Natural killer cell (primary cell): ENCODE measurements at regions not wholly inside any gene's neighbourhood (a gene's known extent, or its start where the extent isn't known, plus 50 kb on each side); places are given as distances from the start of the nearest gene placed in this dataset.

Source experiments
- ATAC-seq, 3 donors: fragments of 150-1000 bp in 2 of 3; fragments of 200-7000 bp in 1 of 3; cut with Tn5 transposase; 1 replicate in 1 of 3; 2 replicates in 2 of 3; pipeline ENCODE4 v1.10.0; 2021; ENCODE audit warnings: mild to moderate bottlenecking in 2 of 3, moderate library complexity in 2 of 3
- DNase-seq, 2 donors: peaks; one replicate each; pipeline versions ENCODE4 v3.0.0 to v3.0.0-alpha.2; 2013 to 2021; ENCODE audit warnings: mixed read lengths in 1 of 2
- H3K27ac ChIP-seq: one replicate; pipeline ENCODE4 v1.5.1; 2013; ENCODE audit warnings: mild to moderate bottlenecking, low read length
- H3K27me3 ChIP-seq: one replicate; pipeline ENCODE4 v1.6.1; 2013; ENCODE audit warnings: low read length; ENCODE audit not compliant: control insufficient read depth, insufficient read depth
- H3K36me3 ChIP-seq: one replicate; pipeline ENCODE4 v1.6.1; 2013; ENCODE audit warnings: low read length; ENCODE audit not compliant: control insufficient read depth, insufficient read depth
- H3K4me1 ChIP-seq: one replicate; pipeline ENCODE4 v1.6.1; 2013; ENCODE audit warnings: low read length; ENCODE audit not compliant: control insufficient read depth, insufficient read depth
- H3K4me3 ChIP-seq: one replicate; pipeline ENCODE4 v1.5.1; 2013; ENCODE audit warnings: low read length
- H3K9me3 ChIP-seq: one replicate; pipeline ENCODE4 v1.6.1; 2013; ENCODE audit warnings: low read length; ENCODE audit not compliant: control insufficient read depth, insufficient read depth
- H3K27ac Mint-ChIP-seq, 2 donors: one replicate each; pipeline ENCODE4 v1.8.0; 2022; ENCODE audit warnings: mild to moderate bottlenecking in 2 of 2, mixed read lengths in 2 of 2, moderate library complexity in 1 of 2
- H3K27me3 Mint-ChIP-seq, 2 donors: one replicate each; pipeline ENCODE4 v1.8.0; 2022; ENCODE audit warnings: low read depth in 2 of 2, mixed read lengths in 2 of 2
- H3K36me3 Mint-ChIP-seq: one replicate; pipeline ENCODE4 v1.8.0; 2022; ENCODE audit warnings: mixed read lengths
- H3K4me1 Mint-ChIP-seq, 2 donors: one replicate each; pipeline ENCODE4 v1.8.0; 2022; ENCODE audit warnings: mixed read lengths in 2 of 2
- H3K4me3 Mint-ChIP-seq: one replicate; pipeline ENCODE4 v1.8.0; 2022; ENCODE audit warnings: mild to moderate bottlenecking, moderate library complexity, mixed read lengths
- H3K9me3 Mint-ChIP-seq, 2 donors: one replicate each; pipeline ENCODE4 v1.8.0; 2022; ENCODE audit warnings: mixed read lengths in 2 of 2
- CTCF ChIP-seq: fragments of 200-600 bp; IDR thresholded peaks from one replicate; pipeline ENCODE4 v1.8.0; 2022; ENCODE audit warnings: antibody characterized with exemption
- WGBS: methylation state at CpG from one replicate; pipeline ENCODE4 v1.1.7; 2013; ENCODE audit warnings: missing lambda C conversion rate; ENCODE audit not compliant: insufficient coverage; 5-methylcytosine and 5-hydroxymethylcytosine counted together
- intact Hi-C: fragments of 100-400 bp; cut with micrococcal nuclease; formaldehyde crosslinking; loops from one replicate; pipeline ENCODE4 v1.14.2; 2022

GRCh38 chr14:29102266-29102665, 335.7 kb downstream of the FOXG1 start:
- Histone ChIP-seq H3K4me1 (no peaks in the 10 kb centered on the region), H3K4me3 (no peak overlapping the region), H3K9me3 (no peaks in the 10 kb centered on the region), H3K27me3 (no peaks in the 10 kb centered on the region), H3K27ac (no peak overlapping the region), H3K36me3 (no peaks in the 10 kb centered on the region)
- ATAC-seq = no peak
- no peak for TF ChIP-seq CTCF
- Mint-ChIP-seq H3K4me1 (no peaks in the 10 kb centered on the region), H3K36me3 (peaks cover 12% of the 10 kb centered on the region), H3K27ac (no peak overlapping the region), H3K27me3 (no peaks in the 10 kb centered on the region), H3K9me3 (peaks cover 10 to 29% of the 10 kb centered on the region in 2 donors), H3K4me3 (no peak overlapping the region)
- 94% methylated on average over 4 of the region's 7 CpGs for WGBS
- intact Hi-C loops = no loop called here
- no peak for DNase-seq

- WGBS = 100% methylated on average over 1 of the region's 2 CpGs
- H3K9me3 Mint-ChIP-seq = peaks cover 10 to 29% of the 10 kb centered on the region in 2 donors
- H3K36me3 Mint-ChIP-seq = peaks cover 12% of the 10 kb centered on the region
- no peaks in the 10 kb centered on the region for H3K27me3 ChIP-seq
- H3K27me3 Mint-ChIP-seq = no peaks in the 10 kb centered on the region
- H3K27ac Mint-ChIP-seq = no peak overlapping the region
- no peak for ATAC-seq
- H3K4me3 Mint-ChIP-seq = no peak overlapping the region
- no peak overlapping the region for H3K27ac ChIP-seq
- no peaks in the 10 kb centered on the region for H3K36me3 ChIP-seq
- DNase-seq = no peak
- H3K4me1 Mint-ChIP-seq = no peaks in the 10 kb centered on the region
- H3K4me1 ChIP-seq = no peaks in the 10 kb centered on the region
- no peak for TF ChIP-seq CTCF
- H3K4me3 ChIP-seq = no peak overlapping the region
- intact Hi-C loops = no loop called here
- no peaks in the 10 kb centered on the region for H3K9me3 ChIP-seq
Observed at GRCh38 chr14:29102996-29103395, 336.4 kb downstream of the FOXG1 start.

GRCh38 chr14:29108908-29109307, 342.3 kb downstream of the FOXG1 start:
- ATAC-seq (no peak), DNase-seq (no peak)
- no peak overlapping the region for H3K4me3 ChIP-seq
- no peak overlapping the region for H3K27ac Mint-ChIP-seq
- H3K4me3 Mint-ChIP-seq = no peak overlapping the region
- no peaks in the 10 kb centered on the region for H3K27me3 Mint-ChIP-seq
- H3K27ac ChIP-seq = no peak overlapping the region
- H3K9me3 ChIP-seq = no peaks in the 10 kb centered on the region
- H3K9me3 Mint-ChIP-seq = peaks cover 27% of the 10 kb centered on the region in 2 donors
- no peaks in the 10 kb centered on the region for H3K4me1 ChIP-seq
- no peaks in the 10 kb centered on the region for H3K27me3 ChIP-seq
- intact Hi-C loops = no loop called here
- no peaks in the 10 kb centered on the region for H3K36me3 ChIP-seq
- TF ChIP-seq CTCF = peak; percentile 6
- H3K4me1 Mint-ChIP-seq = no peaks in the 10 kb centered on the region
- 86% methylated on average over 1 of the region's 1 CpG for WGBS
- peaks cover 21% of the 10 kb centered on the region for H3K36me3 Mint-ChIP-seq

GRCh38 chr14:29109589-29109988, 343.0 kb downstream of the FOXG1 start:
- Histone ChIP-seq H3K27me3 (no peaks in the 10 kb centered on the region), H3K4me3 (no peak overlapping the region), H3K36me3 (no peaks in the 10 kb centered on the region), H3K27ac (no peak overlapping the region), H3K9me3 (no peaks in the 10 kb centered on the region), H3K4me1 (no peaks in the 10 kb centered on the region)
- WGBS = no CpG with 5 or more reads among the region's 1 CpG
- Mint-ChIP-seq H3K27ac (no peak overlapping the region), H3K27me3 (no peaks in the 10 kb centered on the region), H3K9me3 (peaks cover 21 to 22% of the 10 kb centered on the region in 2 donors), H3K4me1 (no peaks in the 10 kb centered on the region), H3K4me3 (no peak overlapping the region), H3K36me3 (peaks cover 21% of the 10 kb centered on the region)
- TF ChIP-seq CTCF = no peak
- intact Hi-C loops = no loop called here
- DNase-seq = no peak
- no peak for ATAC-seq
